ENCODE measurements at regions not wholly inside any gene's neighbourhood (a gene's known extent, or its start where the extent isn't known, plus 50 kb on each side); places are given as distances from the start of the nearest gene placed in this dataset.

GRCh38 chr13:108508263-108508662, 121.1 kb upstream of the MYO16 start:
- no peaks in the 10 kb centered on the region for H3K36me3 ChIP-seq (ENCODE audit: low read depth)
- H3K4me1 ChIP-seq (ENCODE audit: insufficient read depth), result no peaks in the 10 kb centered on the region
- no peak overlapping the region for H3K4me3 ChIP-seq
- no peaks in the 10 kb centered on the region for H3F3A ChIP-seq (ENCODE audit: insufficient read depth)
- no peak overlapping the region for H3K9ac ChIP-seq
- H2AFZ ChIP-seq, result no peak overlapping the region
- H3K9me2 ChIP-seq (ENCODE audit: insufficient read depth), result no peaks in the 10 kb centered on the region
- no peaks in the 10 kb centered on the region for H3K27me3 ChIP-seq (replicated peaks; ENCODE audit: insufficient read depth)
- H3K27ac ChIP-seq, result no peak overlapping the region
- no peak overlapping the region for H3K4me2 ChIP-seq (ENCODE audit: unreplicated experiment)
- no peaks in the 10 kb centered on the region for H4K20me1 ChIP-seq (ENCODE audit: insufficient read depth)
- no peaks in the 10 kb centered on the region for H3K79me2 ChIP-seq (ENCODE audit: insufficient read depth)
- TF ChIP-seq EZH2phosphoT487 (IDR thresholded peaks at IDR 0.05; ENCODE audit: insufficient read depth, low read depth), result no peak
- TF ChIP-seq EZH2 (IDR thresholded peaks at IDR 0.05; ENCODE audit: insufficient read depth, poor library complexity, severe bottlenecking), result no peak
- in situ Hi-C loops (cut with MboI), result no loop called here
- H3K9me3 ChIP-seq (ENCODE audit: low read depth), result no peaks in the 10 kb centered on the region
- DNase-seq, result peak; percentile 15
- 0 to 5% methylated on average over 1 of the region's 1 CpG for WGBS, 2 experiments (ENCODE audit: low coverage in 1 of 2, low lambda C conversion rate in 2 of 2, missing lambda C conversion rate in 2 of 2)

GRCh38 chr13:108525827-108526226, 103.6 kb upstream of the MYO16 start:
- no peak for TF ChIP-seq EZH2phosphoT487 (IDR thresholded peaks at IDR 0.05; ENCODE audit: insufficient read depth, low read depth)
- no peak for TF ChIP-seq EZH2 (IDR thresholded peaks at IDR 0.05; ENCODE audit: insufficient read depth, poor library complexity, severe bottlenecking)
- Histone ChIP-seq H3K9me3 (ENCODE audit: low read depth) (no peaks in the 10 kb centered on the region), H3K27ac (no peak overlapping the region), H3K4me2 (ENCODE audit: unreplicated experiment) (no peak overlapping the region), H2AFZ (no peak overlapping the region), H3K36me3 (ENCODE audit: low read depth) (no peaks in the 10 kb centered on the region), H3K9me2 (ENCODE audit: insufficient read depth) (no peaks in the 10 kb centered on the region), H4K20me1 (ENCODE audit: insufficient read depth) (no peaks in the 10 kb centered on the region), H3K27me3 (replicated peaks; ENCODE audit: insufficient read depth) (no peaks in the 10 kb centered on the region), H3K9ac (no peak overlapping the region), H3K79me2 (ENCODE audit: insufficient read depth) (no peaks in the 10 kb centered on the region), H3K4me3 (no peak overlapping the region), H3F3A (ENCODE audit: insufficient read depth) (no peaks in the 10 kb centered on the region), H3K4me1 (ENCODE audit: insufficient read depth) (no peaks in the 10 kb centered on the region)
- in situ Hi-C loops (cut with MboI), result no loop called here
- WGBS, 2 experiments (ENCODE audit: low coverage in 1 of 2, low lambda C conversion rate in 2 of 2, missing lambda C conversion rate in 2 of 2), result 24 to 30% methylated on average over 1 of the region's 1 CpG
- DNase-seq, result no peak

DNA sequence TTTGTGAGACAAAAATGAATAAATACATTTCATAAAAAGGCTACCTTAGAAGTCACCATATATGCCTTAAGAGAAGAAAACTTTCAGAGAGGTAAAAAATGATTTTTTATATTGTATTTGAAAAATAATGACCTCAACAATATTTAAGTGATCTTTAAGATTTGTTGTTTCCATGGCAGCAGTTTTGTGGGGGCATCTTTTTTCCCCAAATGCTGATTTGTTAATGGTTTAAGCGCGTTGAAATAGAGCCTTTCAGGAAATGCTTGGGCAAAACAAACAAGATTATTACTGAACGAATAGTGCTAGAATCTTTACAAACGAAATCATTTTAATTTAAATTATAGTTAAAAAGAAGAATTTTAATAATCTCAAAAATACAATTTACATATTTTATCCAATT, 103.1 kb upstream of the MYO16 start:
- WGBS, 2 experiments (ENCODE audit: low coverage in 1 of 2, low lambda C conversion rate in 2 of 2, missing lambda C conversion rate in 2 of 2), result 39 to 48% methylated on average over 4 of the region's 4 CpGs
- no peaks in the 10 kb centered on the region for H3K9me3 ChIP-seq (ENCODE audit: low read depth)
- no peaks in the 10 kb centered on the region for H3K36me3 ChIP-seq (ENCODE audit: low read depth)
- H3F3A ChIP-seq (ENCODE audit: insufficient read depth), result no peaks in the 10 kb centered on the region
- no peaks in the 10 kb centered on the region for H3K9me2 ChIP-seq (ENCODE audit: insufficient read depth)
- no peaks in the 10 kb centered on the region for H4K20me1 ChIP-seq (ENCODE audit: insufficient read depth)
- no peak overlapping the region for H3K4me2 ChIP-seq (ENCODE audit: unreplicated experiment)
- in situ Hi-C loops (cut with MboI), result no loop called here
- no peak overlapping the region for H3K9ac ChIP-seq
- no peak overlapping the region for H3K4me3 ChIP-seq
- no peak for DNase-seq
- H3K79me2 ChIP-seq (ENCODE audit: insufficient read depth), result no peaks in the 10 kb centered on the region
- TF ChIP-seq EZH2 (IDR thresholded peaks at IDR 0.05; ENCODE audit: insufficient read depth, poor library complexity, severe bottlenecking) (no peak), EZH2phosphoT487 (IDR thresholded peaks at IDR 0.05; ENCODE audit: insufficient read depth, low read depth) (no peak)
- H3K4me1 ChIP-seq (ENCODE audit: insufficient read depth), result no peaks in the 10 kb centered on the region
- H3K27me3 ChIP-seq (replicated peaks; ENCODE audit: insufficient read depth), result no peaks in the 10 kb centered on the region
- H2AFZ ChIP-seq, result no peak overlapping the region
- no peak overlapping the region for H3K27ac ChIP-seq

DNA sequence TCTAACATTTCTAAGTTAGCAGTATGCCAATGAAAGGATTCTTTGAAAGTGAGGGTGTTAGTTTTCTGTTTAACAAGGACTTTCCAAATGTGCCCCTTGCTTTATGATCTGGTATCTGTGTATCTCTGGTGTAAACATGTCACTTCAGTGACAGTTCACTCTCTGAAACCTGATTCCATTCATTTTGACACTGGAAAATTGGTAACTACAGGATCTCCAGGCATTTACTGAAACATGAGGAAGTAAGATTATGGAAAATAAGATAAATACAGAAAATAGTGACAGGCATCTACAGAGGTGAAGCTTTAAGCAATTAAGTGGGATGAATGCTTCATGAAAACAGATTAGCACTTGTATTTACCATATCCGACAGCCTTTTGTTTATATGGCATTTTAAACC, 101.6 kb upstream of the MYO16 start:
- Histone ChIP-seq H3K4me3 (no peak overlapping the region), H4K20me1 (ENCODE audit: insufficient read depth) (no peaks in the 10 kb centered on the region), H3K4me2 (ENCODE audit: unreplicated experiment) (no peak overlapping the region), H3K9ac (no peak overlapping the region), H3K27me3 (replicated peaks; ENCODE audit: insufficient read depth) (no peaks in the 10 kb centered on the region), H3F3A (ENCODE audit: insufficient read depth) (no peaks in the 10 kb centered on the region), H3K9me3 (ENCODE audit: low read depth) (no peaks in the 10 kb centered on the region), H3K27ac (no peak overlapping the region), H3K4me1 (ENCODE audit: insufficient read depth) (no peaks in the 10 kb centered on the region), H2AFZ (no peak overlapping the region), H3K79me2 (ENCODE audit: insufficient read depth) (no peaks in the 10 kb centered on the region), H3K9me2 (ENCODE audit: insufficient read depth) (no peaks in the 10 kb centered on the region), H3K36me3 (ENCODE audit: low read depth) (no peaks in the 10 kb centered on the region)
- 0 to 15% methylated on average over 1 of the region's 1 CpG for WGBS, 2 experiments (ENCODE audit: low coverage in 1 of 2, low lambda C conversion rate in 2 of 2, missing lambda C conversion rate in 2 of 2)
- DNase-seq, result no peak
- in situ Hi-C loops (cut with MboI), result no loop called here
- TF ChIP-seq EZH2 (IDR thresholded peaks at IDR 0.05; ENCODE audit: insufficient read depth, poor library complexity, severe bottlenecking) (no peak), EZH2phosphoT487 (IDR thresholded peaks at IDR 0.05; ENCODE audit: insufficient read depth, low read depth) (no peak)

- 1 to 25% methylated on average over 2 of the region's 2 CpGs for WGBS, 2 experiments (ENCODE audit: low coverage in 1 of 2, low lambda C conversion rate in 2 of 2, missing lambda C conversion rate in 2 of 2)
- Histone ChIP-seq H2AFZ (no peak overlapping the region), H3K9me2 (ENCODE audit: insufficient read depth) (no peaks in the 10 kb centered on the region), H4K20me1 (ENCODE audit: insufficient read depth) (no peaks in the 10 kb centered on the region), H3K27ac (no peak overlapping the region), H3F3A (ENCODE audit: insufficient read depth) (no peaks in the 10 kb centered on the region), H3K9ac (no peak overlapping the region), H3K4me1 (ENCODE audit: insufficient read depth) (no peaks in the 10 kb centered on the region), H3K9me3 (ENCODE audit: low read depth) (no peaks in the 10 kb centered on the region), H3K27me3 (replicated peaks; ENCODE audit: insufficient read depth) (no peaks in the 10 kb centered on the region), H3K36me3 (ENCODE audit: low read depth) (no peaks in the 10 kb centered on the region), H3K79me2 (ENCODE audit: insufficient read depth) (no peaks in the 10 kb centered on the region), H3K4me2 (ENCODE audit: unreplicated experiment) (no peak overlapping the region), H3K4me3 (no peak overlapping the region)
- DNase-seq, result no peak
- TF ChIP-seq EZH2phosphoT487 (IDR thresholded peaks at IDR 0.05; ENCODE audit: insufficient read depth, low read depth) (no peak), EZH2 (IDR thresholded peaks at IDR 0.05; ENCODE audit: insufficient read depth, poor library complexity, severe bottlenecking) (no peak)
- in situ Hi-C loops (cut with MboI), result no loop called here
Observed at GRCh38 chr13:108528303-108528702, 101.1 kb upstream of the MYO16 start.

Measured in GM23248 (cell line).